ENCODE measurements at regions not wholly inside any gene's neighbourhood (a gene's known extent, or its start where the extent isn't known, plus 50 kb on each side); places are given as distances from the start of the nearest gene placed in this dataset.

GRCh38 chr15:100807028-100807427, 72.6 kb upstream of the ALDH1A3 start:
- H2BK5ac ChIP-seq (ENCODE audit: low read depth, low read length), result no peak overlapping the region
- H3K4me2 ChIP-seq (ENCODE audit: insufficient read depth in 1 of 2, low read depth in 2 of 2, low read length in 2 of 2), result no peak overlapping the region
- H3K4me3 ChIP-seq (ENCODE audit: extremely low read depth in 1 of 4, insufficient read depth in 2 of 4, low read depth in 3 of 4, low read length in 4 of 4), result no peak overlapping the region
- no peak overlapping the region for H2BK15ac ChIP-seq (ENCODE audit: low read length)
- no peak overlapping the region for H2AK5ac ChIP-seq (ENCODE audit: low read depth, low read length)
- no peaks in the 10 kb centered on the region for H3K79me1 ChIP-seq (ENCODE audit: low read depth, low read length)
- no peak overlapping the region for H3K14ac ChIP-seq (ENCODE audit: insufficient read length)
- WGBS, 2 experiments (ENCODE audit: extremely low coverage in 1 of 2, insufficient coverage in 1 of 2, insufficient read length in 1 of 2, insufficient replicate concordance in 2 of 2, low coverage in 1 of 2, low lambda C conversion rate in 2 of 2, missing lambda C conversion rate in 1 of 2), result 80% methylated on average over 3 of the region's 3 CpGs; no CpG with 5 or more reads in 1 of the 2 experiments
- H4K5ac ChIP-seq (ENCODE audit: insufficient read length, low read depth, low read length), result no peak overlapping the region
- H2BK120ac ChIP-seq (replicated peaks; ENCODE audit: low read depth, low read length), result no peak overlapping the region
- FAIRE-seq (no peak), DNase-seq (ENCODE audit: low read depth in 1 of 2, low spot score in 2 of 2) (no peak)
- no peak overlapping the region for H2AFZ ChIP-seq (ENCODE audit: low read length)
- ChIA-PET CTCF (ENCODE audit: partially characterized antibody) (interaction anchor here (1.1 kb wide), 1 partner anchor 19 kb away, joined by 4 read pairs; no protein-coding TSS in a partner anchor), POLR2A (ENCODE audit: partially characterized antibody) (no interaction called here)
- no peaks in the 10 kb centered on the region for H3K9me3 ChIP-seq (ENCODE audit: insufficient read depth in 2 of 2, low read depth in 1 of 2, low read length in 1 of 2)
- H3K18ac ChIP-seq (ENCODE audit: extremely low read depth, low read length), result no peak overlapping the region
- no peaks in the 10 kb centered on the region for H3K27me3 ChIP-seq (replicated peaks in 1 of 4; ENCODE audit: control insufficient read depth in 3 of 4, extremely low read depth in 1 of 4, insufficient read depth in 3 of 4, low read length in 3 of 4)
- no peak overlapping the region for H3K9ac ChIP-seq (replicated peaks in 1 of 4; ENCODE audit: extremely low read depth in 1 of 4, low read depth in 3 of 4, low read length in 3 of 4)
- no peak overlapping the region for H3K23ac ChIP-seq (ENCODE audit: insufficient read length)
- H3K79me2 ChIP-seq (ENCODE audit: control insufficient read depth in 1 of 2, insufficient read depth in 2 of 2, low read length in 2 of 2), result no peaks in the 10 kb centered on the region
- no peak overlapping the region for H4K91ac ChIP-seq (replicated peaks; ENCODE audit: insufficient read length, low read length)
- no peak overlapping the region for H2BK12ac ChIP-seq (ENCODE audit: low read depth, low read length)
- no peak overlapping the region for H3K27ac ChIP-seq (ENCODE audit: low read depth, low read length)
- no peak overlapping the region for H3K56ac ChIP-seq (replicated peaks; ENCODE audit: insufficient read length, low read depth, low read length)
- no peaks in the 10 kb centered on the region for H3K23me2 ChIP-seq (ENCODE audit: low read depth, low read length)
- H3K4me1 ChIP-seq (replicated peaks in 1 of 4; ENCODE audit: control insufficient read depth in 3 of 4, insufficient read depth in 4 of 4, low read length in 3 of 4), result no peaks in the 10 kb centered on the region
- no peak overlapping the region for H4K8ac ChIP-seq (ENCODE audit: extremely low read depth, insufficient read depth, low read length)
- H2BK20ac ChIP-seq (ENCODE audit: low read length), result no peak overlapping the region
- no peaks in the 10 kb centered on the region for H3K36me3 ChIP-seq (ENCODE audit: control insufficient read depth in 2 of 4, insufficient read depth in 4 of 4, low read length in 3 of 4)
- no peak overlapping the region for H3K4ac ChIP-seq (replicated peaks; ENCODE audit: insufficient read length, low read depth, low read length)
- H4K20me1 ChIP-seq (replicated peaks in 1 of 2; ENCODE audit: control insufficient read depth in 1 of 2, insufficient read depth in 2 of 2, low read length in 2 of 2), result no peaks in the 10 kb centered on the region
- no peak for TF ChIP-seq SUZ12 (IDR thresholded peaks at IDR 0.05; ENCODE audit: low read length)
- TF ChIP-seq SIX5 (IDR thresholded peaks at IDR 0.05; ENCODE audit: low read depth, low read length), result no peak
- no peak for TF ChIP-seq ATF2 (IDR thresholded peaks at IDR 0.05; ENCODE audit: low read length)
- TF ChIP-seq MAX (IDR thresholded peaks at IDR 0.05), result no peak
- no peak for TF ChIP-seq HDAC6 (IDR thresholded peaks at IDR 0.05; ENCODE audit: low read depth, low read length)
- no peak for TF ChIP-seq E2F6 (IDR thresholded peaks at IDR 0.05)
- TF ChIP-seq RXRA (IDR thresholded peaks at IDR 0.05; ENCODE audit: insufficient read depth, low read depth, low read length), result no peak
- no peak for TF ChIP-seq EZH2 (IDR thresholded peaks at IDR 0.05; ENCODE audit: low read depth, low read length, severe bottlenecking)
- no peak for TF ChIP-seq FOSL1 (IDR thresholded peaks at IDR 0.05; ENCODE audit: insufficient read depth, low read depth, low read length)
- TF ChIP-seq BCL11A (IDR thresholded peaks at IDR 0.05; ENCODE audit: low read depth in 2 of 2, low read length in 2 of 2), result no peak
- TF ChIP-seq JUND (IDR thresholded peaks at IDR 0.05; ENCODE audit: low read length), result no peak
- TF ChIP-seq BRCA1 (IDR thresholded peaks at IDR 0.05; ENCODE audit: low read depth, low read length), result no peak

All from H1 (cell line).